Gastrocnemius medialis (tissue), 4 donors: ENCODE measurements at regions not wholly inside any gene's neighbourhood (a gene's known extent, or its start where the extent isn't known, plus 50 kb on each side); places are given as distances from the start of the nearest gene placed in this dataset.

Experiments
- POLR2A ChIP-seq, 2 donors: fragments of 450-650 bp; IDR thresholded peaks; one replicate each; pipeline ENCODE4 v1.6.1; 2017; ENCODE audit warnings: antibody characterized with exemption in 2 of 2, mild to moderate bottlenecking in 2 of 2, moderate library complexity in 2 of 2
- TF ChIP-seq, protein P1 (sequence below), 5 experiments: fragments of 450-650 bp in 3 of 5; fragments of 200-600 bp in 2 of 5; sonication (generic) in 2 of 5; IDR thresholded peaks in 4 of 5; conservative IDR thresholded peaks in 1 of 5; 1 replicate in 4 of 5; 2 replicates in 1 of 5; pipeline ENCODE4 v1.5.1; 2016 to 2019; ENCODE audit warnings: antibody characterized with exemption in 5 of 5, mild to moderate bottlenecking in 3 of 5, moderate library complexity in 3 of 5

DNA sequence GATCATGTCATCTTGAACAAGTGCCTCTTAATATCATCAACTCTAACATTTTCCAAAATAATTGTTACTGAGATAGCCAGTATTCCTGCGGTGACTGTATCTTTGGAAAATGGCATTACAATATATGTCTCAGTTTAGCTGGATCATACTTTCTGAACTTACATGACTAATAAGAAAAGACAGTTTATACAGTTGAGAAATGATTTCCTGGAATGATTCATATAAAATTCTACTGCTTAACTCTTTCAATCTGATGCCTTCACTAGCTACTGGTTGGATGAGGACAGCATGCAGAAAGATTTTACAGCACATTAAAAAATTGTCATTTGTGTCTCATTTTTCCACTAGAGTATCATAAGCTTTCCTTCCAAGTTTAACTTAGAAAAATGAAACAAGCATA lies 302.1 kb downstream of the PCDH17 start:
- TF ChIP-seq, protein P1, sequence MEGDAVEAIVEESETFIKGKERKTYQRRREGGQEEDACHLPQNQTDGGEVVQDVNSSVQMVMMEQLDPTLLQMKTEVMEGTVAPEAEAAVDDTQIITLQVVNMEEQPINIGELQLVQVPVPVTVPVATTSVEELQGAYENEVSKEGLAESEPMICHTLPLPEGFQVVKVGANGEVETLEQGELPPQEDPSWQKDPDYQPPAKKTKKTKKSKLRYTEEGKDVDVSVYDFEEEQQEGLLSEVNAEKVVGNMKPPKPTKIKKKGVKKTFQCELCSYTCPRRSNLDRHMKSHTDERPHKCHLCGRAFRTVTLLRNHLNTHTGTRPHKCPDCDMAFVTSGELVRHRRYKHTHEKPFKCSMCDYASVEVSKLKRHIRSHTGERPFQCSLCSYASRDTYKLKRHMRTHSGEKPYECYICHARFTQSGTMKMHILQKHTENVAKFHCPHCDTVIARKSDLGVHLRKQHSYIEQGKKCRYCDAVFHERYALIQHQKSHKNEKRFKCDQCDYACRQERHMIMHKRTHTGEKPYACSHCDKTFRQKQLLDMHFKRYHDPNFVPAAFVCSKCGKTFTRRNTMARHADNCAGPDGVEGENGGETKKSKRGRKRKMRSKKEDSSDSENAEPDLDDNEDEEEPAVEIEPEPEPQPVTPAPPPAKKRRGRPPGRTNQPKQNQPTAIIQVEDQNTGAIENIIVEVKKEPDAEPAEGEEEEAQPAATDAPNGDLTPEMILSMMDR (IDR thresholded peaks at IDR 0.05 in 4 of 5, conservative IDR thresholded peaks at IDR 0.05 in 1 of 5), result no peak
- TF ChIP-seq POLR2A (IDR thresholded peaks at IDR 0.05), result no peak
